Trophoblast cell (in vitro differentiated cells and primary cell): ENCODE measurements at regions not wholly inside any gene's neighbourhood (a gene's known extent, or its start where the extent isn't known, plus 50 kb on each side); places are given as distances from the start of the nearest gene placed in this dataset.

ENCODE experiments used
- DNase-seq, 2 donors: peaks; one replicate each; pipeline ENCODE4 v3.0.0-alpha.2; 2016
- H2AFZ ChIP-seq: 2 replicates; pipeline ENCODE4 v1.6.1; 2013; ENCODE audit warnings: low read length, moderate library complexity, mild to moderate bottlenecking; ENCODE audit not compliant: insufficient read depth, poor library complexity
- H2AK5ac ChIP-seq: 2 replicates; pipeline ENCODE4 v1.6.1; 2013; ENCODE audit warnings: mild to moderate bottlenecking, low read length
- H2BK120ac ChIP-seq: 2 replicates; pipeline ENCODE4 v1.6.1; 2013; ENCODE audit warnings: low read length, mild to moderate bottlenecking, moderate library complexity; ENCODE audit not compliant: insufficient read depth, poor library complexity
- H2BK12ac ChIP-seq: 2 replicates; pipeline ENCODE4 v1.6.1; 2013; ENCODE audit warnings: mild to moderate bottlenecking, low read length, moderate library complexity
- H2BK5ac ChIP-seq: 2 replicates; pipeline ENCODE4 v1.6.1; 2013; ENCODE audit warnings: low read length, low read depth, moderate library complexity, mild to moderate bottlenecking; ENCODE audit not compliant: poor library complexity
- H3K14ac ChIP-seq: 2 replicates; pipeline ENCODE4 v1.6.1; 2013; ENCODE audit warnings: mild to moderate bottlenecking, low read length
- H3K18ac ChIP-seq: 2 replicates; pipeline ENCODE4 v1.6.1; 2013; ENCODE audit warnings: mild to moderate bottlenecking, low read length
- H3K23ac ChIP-seq: 2 replicates; pipeline ENCODE4 v1.6.1; 2013; ENCODE audit warnings: low read length
- H3K27ac ChIP-seq: 2 replicates; pipeline ENCODE4 v1.5.1; 2013; ENCODE audit warnings: low read depth, mild to moderate bottlenecking, inconsistent platforms, low read length, moderate library complexity
- H3K27me3 ChIP-seq: 2 replicates; pipeline ENCODE4 v1.6.1; 2013; ENCODE audit warnings: inconsistent platforms, mild to moderate bottlenecking, low read length, moderate library complexity; ENCODE audit not compliant: insufficient read depth
- H3K36me3 ChIP-seq, 2 experiments: 1 replicate in 1 of 2; 2 replicates in 1 of 2; pipeline ENCODE4 v1.6.1; 2013; ENCODE audit warnings: low read length in 2 of 2, mild to moderate bottlenecking in 2 of 2, moderate library complexity in 1 of 2; ENCODE audit not compliant: insufficient read depth in 2 of 2, control insufficient read depth in 1 of 2
- H3K4ac ChIP-seq: 2 replicates; pipeline ENCODE4 v1.6.1; 2013; ENCODE audit warnings: low read depth, mild to moderate bottlenecking, low read length, moderate library complexity
- H3K4me1 ChIP-seq, 2 experiments: 1 replicate in 1 of 2; 2 replicates in 1 of 2; pipeline ENCODE4 v1.6.1; 2013; ENCODE audit warnings: low read length in 2 of 2, mild to moderate bottlenecking in 2 of 2, moderate library complexity in 1 of 2; ENCODE audit not compliant: insufficient read depth in 2 of 2, control insufficient read depth in 1 of 2
- H3K4me2 ChIP-seq: 2 replicates; pipeline ENCODE4 v1.6.1; 2013; ENCODE audit warnings: inconsistent platforms, mild to moderate bottlenecking, low read length, moderate library complexity
- H3K4me3 ChIP-seq: 2 replicates; pipeline ENCODE4 v1.5.1; 2013; ENCODE audit warnings: mild to moderate bottlenecking, low read depth, low read length, inconsistent platforms
- H3K79me1 ChIP-seq: one replicate; pipeline ENCODE4 v1.6.1; 2013; ENCODE audit warnings: low read length
- H3K79me2 ChIP-seq: 2 replicates; pipeline ENCODE4 v1.6.1; 2013; ENCODE audit warnings: low read length, mild to moderate bottlenecking; ENCODE audit not compliant: control insufficient read depth, insufficient read depth, poor library complexity
- H3K9ac ChIP-seq: 2 replicates; pipeline ENCODE4 v1.6.1; 2013; ENCODE audit warnings: mild to moderate bottlenecking, low read length
- H3K9me3 ChIP-seq: 2 replicates; pipeline ENCODE4 v1.6.1; 2013; ENCODE audit warnings: low read depth, mild to moderate bottlenecking, control low read depth, inconsistent platforms, low read length; ENCODE audit not compliant: insufficient read depth
- H4K12ac ChIP-seq: 2 replicates; pipeline ENCODE4 v1.6.1; 2013; ENCODE audit warnings: low read depth, mild to moderate bottlenecking, low read length, moderate library complexity
- H4K8ac ChIP-seq: 2 replicates; pipeline ENCODE4 v1.6.1; 2013; ENCODE audit warnings: low read depth, mild to moderate bottlenecking, low read length, moderate library complexity
- H4K91ac ChIP-seq: one replicate; pipeline ENCODE4 v1.6.1; 2013; ENCODE audit warnings: low read depth, mild to moderate bottlenecking, low read length, moderate library complexity
- WGBS: extraction: QIAGEN DNeasy Blood & Tissue Kit; methylation state at CpG from one replicate; pipeline ENCODE4 v1.1.7; 2013; ENCODE audit warnings: missing lambda C conversion rate; ENCODE audit not compliant: insufficient read length, insufficient coverage; ENCODE audit errors: extremely low coverage; 5-methylcytosine and 5-hydroxymethylcytosine counted together

DNA sequence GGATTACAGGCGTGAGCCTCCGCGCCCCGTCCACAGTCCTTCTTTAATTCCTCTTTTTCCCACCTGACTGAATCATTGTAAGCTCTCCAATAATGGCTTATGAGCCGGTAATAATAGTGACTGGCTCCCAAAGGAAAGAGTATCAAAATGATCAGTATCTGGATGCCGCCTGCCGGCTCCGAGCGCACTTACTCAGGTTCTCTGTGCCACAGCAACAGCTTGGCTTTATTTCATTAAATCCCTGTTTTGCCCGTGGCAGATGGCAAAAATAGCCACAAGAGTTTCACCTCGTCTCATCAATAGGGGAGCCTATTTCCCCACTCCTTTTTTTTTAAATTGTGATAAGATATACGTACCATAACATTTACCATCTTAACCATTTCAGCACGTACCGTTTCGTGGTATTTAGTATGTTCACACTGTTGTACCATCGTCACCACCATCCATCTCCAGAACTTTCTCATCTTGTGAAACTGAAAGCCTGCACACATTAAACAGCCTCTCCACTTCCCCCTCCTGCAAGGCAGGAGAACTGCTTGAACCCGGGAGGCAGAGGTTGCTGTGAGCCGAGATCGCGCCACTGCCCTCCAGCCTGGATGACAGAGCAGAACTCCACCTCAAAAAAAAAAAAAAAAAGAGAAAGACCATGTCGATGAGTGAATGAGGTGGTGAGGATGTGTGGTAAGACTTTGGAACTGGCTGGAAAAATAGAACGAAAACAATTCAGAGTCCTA lies 80.7 kb upstream of the DLG1 start:
- H3K27me3 ChIP-seq = no peaks in the 10 kb centered on the region

DNA sequence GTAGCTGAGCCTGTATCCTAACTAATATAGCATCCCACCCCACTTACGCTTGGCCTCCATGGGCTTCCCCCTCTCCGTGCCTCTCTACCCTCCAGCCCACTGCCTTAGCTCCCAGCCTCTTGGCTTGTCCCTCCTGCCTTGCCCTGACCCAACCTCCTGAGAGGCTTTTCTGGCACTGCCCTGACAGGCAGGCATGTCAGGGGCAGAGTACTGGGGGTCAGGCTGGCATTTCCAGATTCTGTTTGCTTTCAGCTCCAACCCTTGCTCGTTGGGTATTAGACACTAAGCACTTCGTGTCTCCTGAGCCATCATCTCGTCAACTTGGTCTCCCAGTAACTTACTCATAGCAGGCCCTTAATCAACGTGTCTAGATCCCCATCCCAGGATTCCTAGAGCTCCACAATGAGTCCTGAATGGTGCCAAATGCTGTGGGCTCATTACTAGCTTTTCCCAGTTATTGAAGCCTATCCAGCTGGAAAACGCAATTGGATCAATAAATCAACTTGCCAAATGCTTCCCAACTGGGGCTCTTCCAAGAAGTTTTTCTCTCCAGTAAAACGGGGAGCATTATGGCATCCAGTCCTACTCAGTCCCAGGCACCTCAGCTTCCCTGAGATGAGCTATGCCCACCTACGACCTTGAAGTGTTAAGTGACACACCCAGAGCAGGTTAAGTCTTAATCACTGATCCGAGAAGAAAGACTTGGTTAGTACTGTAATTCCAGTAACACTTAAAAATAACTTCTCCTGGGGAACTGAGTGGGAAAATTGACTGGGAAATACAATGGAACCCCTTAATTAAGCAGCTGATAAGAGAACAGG lies 78.5 kb upstream of the DLG1 start:
- WGBS = no CpG with 5 or more reads among the region's 10 CpGs
- H3K27me3 ChIP-seq = no peaks in the 10 kb centered on the region
- no peak overlapping the region for H2AFZ ChIP-seq
- no peak overlapping the region for H2BK120ac ChIP-seq
- no peaks in the 10 kb centered on the region for H3K9me3 ChIP-seq
- no peak overlapping the region for H2BK5ac ChIP-seq
- no peaks in the 10 kb centered on the region for H3K36me3 ChIP-seq
- no peaks in the 10 kb centered on the region for H3K79me2 ChIP-seq
- no peak for DNase-seq
- no peak overlapping the region for H2BK12ac ChIP-seq
- no peak overlapping the region for H4K12ac ChIP-seq
- H3K9ac ChIP-seq = no peak overlapping the region
- peaks cover 10 to 11% of the 10 kb centered on the region in 2 experiments for H3K4me1 ChIP-seq
- no peak overlapping the region for H3K18ac ChIP-seq
- H3K79me1 ChIP-seq = no peaks in the 10 kb centered on the region
- H3K4ac ChIP-seq = no peak overlapping the region
- H3K4me3 ChIP-seq = no peak overlapping the region
- no peak overlapping the region for H3K27ac ChIP-seq
- H2AK5ac ChIP-seq = peak overlapping the region; percentile 21
- H3K14ac ChIP-seq = no peak overlapping the region
- H4K8ac ChIP-seq = no peak overlapping the region
- H3K23ac ChIP-seq = no peak overlapping the region
- no peak overlapping the region for H3K4me2 ChIP-seq
- H4K91ac ChIP-seq = no peak overlapping the region

More for the DNA sequence above, 80.7 kb upstream of the DLG1 start:
- no peak overlapping the region for H2AK5ac ChIP-seq
- no peaks in the 10 kb centered on the region for H3K36me3 ChIP-seq
- H2BK12ac ChIP-seq = no peak overlapping the region
- H3K4me2 ChIP-seq = no peak overlapping the region
- H3K23ac ChIP-seq = no peak overlapping the region
- no peak overlapping the region for H3K27ac ChIP-seq
- H3K18ac ChIP-seq = no peak overlapping the region
- no peaks in the 10 kb centered on the region for H3K79me2 ChIP-seq
- H3K4me3 ChIP-seq = no peak overlapping the region
- H2BK120ac ChIP-seq = no peak overlapping the region
- no peak overlapping the region for H4K8ac ChIP-seq
- H3K4me1 ChIP-seq = peaks cover 3% of the 10 kb centered on the region in 2 experiments
- no peak for DNase-seq
- no peaks in the 10 kb centered on the region for H3K9me3 ChIP-seq
- no peak overlapping the region for H3K4ac ChIP-seq
- no peaks in the 10 kb centered on the region for H3K79me1 ChIP-seq
- H3K9ac ChIP-seq = no peak overlapping the region
- H2BK5ac ChIP-seq = no peak overlapping the region
- no peak overlapping the region for H3K14ac ChIP-seq
- H4K91ac ChIP-seq = no peak overlapping the region
- no peak overlapping the region for H4K12ac ChIP-seq
- H2AFZ ChIP-seq = no peak overlapping the region
- WGBS = no CpG with 5 or more reads among the region's 22 CpGs

DNA sequence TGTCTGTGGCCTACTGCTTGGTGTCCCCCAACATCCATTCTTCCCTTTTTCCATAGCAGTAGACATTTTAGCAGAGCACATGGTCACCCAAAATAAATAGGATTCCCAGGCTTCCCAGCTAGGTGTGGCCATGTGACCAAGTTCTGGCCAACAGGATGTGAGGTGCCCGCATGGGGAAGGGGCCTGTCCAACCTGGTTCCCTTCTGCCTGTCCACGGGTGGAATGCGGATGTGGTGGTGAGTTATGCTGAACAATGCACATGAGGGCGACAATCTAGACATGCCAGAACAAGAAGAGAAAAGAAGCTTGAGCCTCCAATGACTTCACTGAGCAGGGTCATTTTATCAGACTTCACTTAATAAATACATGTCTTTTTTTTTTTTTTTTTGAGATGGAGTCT lies 77.6 kb upstream of the DLG1 start:
- Histone ChIP-seq H2BK120ac (no peak overlapping the region), H3K79me2 (no peaks in the 10 kb centered on the region), H3K4me3 (no peak overlapping the region), H3K14ac (no peak overlapping the region), H3K23ac (no peak overlapping the region), H3K27ac (no peak overlapping the region), H4K12ac (no peak overlapping the region), H3K27me3 (no peaks in the 10 kb centered on the region), H4K91ac (no peak overlapping the region), H3K4me1 (peaks cover 15 to 18% of the 10 kb centered on the region in 2 experiments), H2BK5ac (no peak overlapping the region), H3K18ac (no peak overlapping the region), H3K4me2 (no peak overlapping the region), H2AK5ac (no peak overlapping the region), H3K79me1 (no peaks in the 10 kb centered on the region), H3K36me3 (no peaks in the 10 kb centered on the region), H2AFZ (no peak overlapping the region), H2BK12ac (no peak overlapping the region), H3K4ac (no peak overlapping the region), H4K8ac (no peak overlapping the region), H3K9ac (no peak overlapping the region), H3K9me3 (no peaks in the 10 kb centered on the region)
- no CpG with 5 or more reads among the region's 4 CpGs for WGBS
- peak; percentile 74 to 79 for DNase-seq

DNA sequence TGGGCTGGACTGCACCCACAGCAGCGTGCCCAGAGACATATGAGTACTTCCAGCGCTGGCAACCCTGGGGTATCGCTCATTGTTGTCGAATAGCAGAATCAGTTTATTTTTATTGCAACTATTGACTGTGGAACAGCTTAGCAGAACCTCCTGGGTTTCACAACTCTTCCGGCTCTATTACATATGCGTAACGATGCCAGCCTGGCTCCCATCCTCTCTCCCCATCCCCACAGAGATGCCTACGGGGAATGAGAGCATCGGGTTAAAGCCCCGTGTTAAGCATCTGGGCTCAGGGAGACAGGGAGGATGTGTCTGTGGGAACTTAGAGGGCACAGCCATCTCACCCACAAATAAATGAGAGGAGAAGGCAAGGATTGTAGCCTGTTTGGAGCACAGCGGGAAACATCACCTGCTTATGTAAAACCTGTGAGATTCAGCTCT lies 76.6 kb upstream of the DLG1 start:
- Histone ChIP-seq H2BK5ac (no peak overlapping the region), H3K79me1 (peaks cover 3% of the 10 kb centered on the region), H3K4me2 (no peak overlapping the region), H3K27ac (no peak overlapping the region), H3K23ac (no peak overlapping the region), H3K27me3 (no peaks in the 10 kb centered on the region), H3K9me3 (no peaks in the 10 kb centered on the region), H2AK5ac (no peak overlapping the region), H3K9ac (no peak overlapping the region), H2AFZ (no peak overlapping the region), H4K91ac (no peak overlapping the region), H3K79me2 (no peaks in the 10 kb centered on the region), H3K18ac (no peak overlapping the region), H4K12ac (no peak overlapping the region), H3K14ac (no peak overlapping the region), H2BK120ac (no peak overlapping the region), H4K8ac (no peak overlapping the region), H3K4me1 (peaks cover 20 to 22% of the 10 kb centered on the region in 2 experiments), H3K4ac (no peak overlapping the region), H2BK12ac (no peak overlapping the region), H3K4me3 (no peak overlapping the region), H3K36me3 (no peaks in the 10 kb centered on the region)
- no peak for DNase-seq
- no CpG with 5 or more reads among the region's 11 CpGs for WGBS
